Eye (tissue), 1 donor: ENCODE measurements at regions not wholly inside any gene's neighbourhood (a gene's known extent, or its start where the extent isn't known, plus 50 kb on each side); places are given as distances from the start of the nearest gene placed in this dataset.
"Not testable (repeated sequence)": the region's sequence is repeated elsewhere in the genome, so short reads cannot be mapped to it uniquely, and the experiment has no call there.

Source experiments
- DNase-seq: peaks from one replicate; pipeline ENCODE4 v3.0.0-alpha.2; 2015

GRCh38 chrX:85808217-85808616 is 239.1 kb downstream of the CHM start:
- no peak for DNase-seq

- DNase-seq: not testable (repeated sequence)
These were observed 275.0 kb downstream of the CHM start for GRCh38 chrX:85772391-85772790.

- DNase-seq: no peak
These were observed 281.7 kb downstream of the CHM start for GRCh38 chrX:85765651-85766050.

- not testable (repeated sequence) for DNase-seq
These were observed 324.3 kb downstream of the CHM start for GRCh38 chrX:85723025-85723424.

- not testable (repeated sequence) for DNase-seq
These were observed 323.8 kb upstream of the POF1B start for GRCh38 chrX:85703233-85703632.

GRCh38 chrX:85698921-85699320 is 319.5 kb upstream of the POF1B start:
- DNase-seq: no peak

GRCh38 chrX:85685843-85686242 is 306.4 kb upstream of the POF1B start:
- DNase-seq: no peak

GRCh38 chrX:85666471-85666870 is 287.0 kb upstream of the POF1B start:
- DNase-seq: no peak

- not testable (repeated sequence) for DNase-seq
These were observed 284.5 kb upstream of the POF1B start for GRCh38 chrX:85663970-85664369.

GRCh38 chrX:85630901-85631300 is 251.4 kb upstream of the POF1B start:
- no peak for DNase-seq

GRCh38 chrX:85627363-85627762 is 247.9 kb upstream of the POF1B start:
- DNase-seq: no peak

- no peak for DNase-seq
These were observed 243.2 kb upstream of the POF1B start for GRCh38 chrX:85622635-85623034.

- DNase-seq: no peak
These were observed 241.0 kb upstream of the POF1B start for GRCh38 chrX:85620466-85620865.

GRCh38 chrX:85619962-85620361 is 240.5 kb upstream of the POF1B start:
- DNase-seq: no peak

GRCh38 chrX:85611926-85612325 is 232.5 kb upstream of the POF1B start:
- peak; percentile 31 for DNase-seq

GRCh38 chrX:85592980-85593379 is 213.5 kb upstream of the POF1B start:
- DNase-seq: no peak

GRCh38 chrX:85591536-85591935 is 212.1 kb upstream of the POF1B start:
- peak; percentile 6 for DNase-seq

- DNase-seq: peak; percentile 2
These were observed 211.2 kb upstream of the POF1B start for GRCh38 chrX:85590638-85591037.

GRCh38 chrX:85573801-85574200 is 194.3 kb upstream of the POF1B start:
- no peak for DNase-seq

- no peak for DNase-seq
These were observed 191.0 kb upstream of the POF1B start for GRCh38 chrX:85570496-85570895.

- DNase-seq: peak; percentile 24
These were observed 190.2 kb upstream of the POF1B start for GRCh38 chrX:85569686-85570085.

- no peak for DNase-seq
These were observed 189.6 kb upstream of the POF1B start for GRCh38 chrX:85569096-85569495.

- peak; percentile 1 for DNase-seq
These were observed 181.8 kb upstream of the POF1B start for GRCh38 chrX:85561231-85561630.

- DNase-seq: peak; percentile 20
These were observed 165.1 kb upstream of the POF1B start for GRCh38 chrX:85544609-85545008.

- no peak for DNase-seq
These were observed 164.4 kb upstream of the POF1B start for GRCh38 chrX:85543866-85544265.

- not testable (repeated sequence) for DNase-seq
These were observed 149.7 kb upstream of the POF1B start for GRCh38 chrX:85529141-85529540.
